Thoracic aorta (tissue), 2 donors: ENCODE measurements at regions not wholly inside any gene's neighbourhood (a gene's known extent, or its start where the extent isn't known, plus 50 kb on each side); places are given as distances from the start of the nearest gene placed in this dataset.
"Not testable (repeated sequence)": the region's sequence is repeated elsewhere in the genome, so short reads cannot be mapped to it uniquely, and the experiment has no call there.

Experiments used
- ATAC-seq: fragments of 150-250 bp; one replicate; pipeline ENCODE4 v1.8.0; 2017; ENCODE audit warnings: low read depth; ENCODE audit not compliant: insufficient number of reproducible peaks, low FRiP score
- DNase-seq: peaks from one replicate; pipeline ENCODE4 v3.0.0-alpha.2; 2020; ENCODE audit warnings: low spot score
- H3K27ac ChIP-seq, 2 donors: fragments of 200-600 bp; sonication (generic); 1 replicate in 1 of 2; 2 replicates in 1 of 2; pipeline ENCODE4 v1.5.1; 2016; ENCODE audit warnings: mild to moderate bottlenecking in 2 of 2, moderate library complexity in 2 of 2
- H3K27me3 ChIP-seq: fragments of 200-600 bp; sonication (generic); replicated peaks from 2 replicates; pipeline ENCODE4 v1.6.0; 2016; ENCODE audit warnings: mild to moderate bottlenecking; ENCODE audit not compliant: insufficient read depth
- H3K36me3 ChIP-seq: fragments of 200-600 bp; sonication (generic); one replicate; pipeline ENCODE4 v1.5.1; 2016
- H3K4me1 ChIP-seq, 2 donors: fragments of 200-600 bp; sonication (generic); 1 replicate in 1 of 2; 2 replicates in 1 of 2; pipeline versions ENCODE4 v1.5.1 to v1.6.0; 2016; ENCODE audit warnings: low read depth in 2 of 2, mild to moderate bottlenecking in 1 of 2; ENCODE audit not compliant: control insufficient read depth in 1 of 2
- H3K4me3 ChIP-seq: fragments of 200-600 bp; sonication (generic); 2 replicates; pipeline ENCODE4 v1.5.1; 2016; ENCODE audit warnings: mild to moderate bottlenecking
- H3K9me3 ChIP-seq: fragments of 200-600 bp; sonication (generic); 2 replicates; pipeline ENCODE4 v1.5.1; 2016
- CTCF ChIP-seq: fragments of 200-600 bp; sonication (generic); IDR thresholded peaks from one replicate; pipeline ENCODE4 v1.5.1; 2019; ENCODE audit warnings: antibody characterized with exemption

- no peak overlapping the region for H3K4me3 ChIP-seq
- no peak overlapping the region for H3K27ac ChIP-seq
- no peak for DNase-seq
- no peak for ATAC-seq
- H3K36me3 ChIP-seq = no peaks in the 10 kb centered on the region
- peaks cover 0 to 2% of the 10 kb centered on the region in 2 donors for H3K4me1 ChIP-seq
- no peaks in the 10 kb centered on the region for H3K9me3 ChIP-seq
- no peaks in the 10 kb centered on the region for H3K27me3 ChIP-seq
- TF ChIP-seq CTCF = no peak
These were observed 101.6 kb downstream of the OTUD1 start for GRCh38 chr10:23540401-23541030.

GRCh38 chr10:23543691-23544380, 105.0 kb downstream of the OTUD1 start:
- TF ChIP-seq CTCF = no peak
- peaks cover 0 to 2% of the 10 kb centered on the region in 2 donors for H3K4me1 ChIP-seq
- no peaks in the 10 kb centered on the region for H3K36me3 ChIP-seq
- DNase-seq (no peak), ATAC-seq (no peak)
- H3K4me3 ChIP-seq = no peak overlapping the region
- H3K27ac ChIP-seq = no peak overlapping the region
- no peaks in the 10 kb centered on the region for H3K9me3 ChIP-seq
- no peaks in the 10 kb centered on the region for H3K27me3 ChIP-seq

GRCh38 chr10:23545866-23546265, 107.0 kb downstream of the OTUD1 start:
- ATAC-seq, DNase-seq, H3K27ac ChIP-seq, H3K9me3 ChIP-seq, H3K4me1 ChIP-seq, H3K36me3 ChIP-seq, H3K27me3 ChIP-seq, H3K4me3 ChIP-seq: not testable (repeated sequence)

GRCh38 chr10:23556727-23557440, 118.0 kb downstream of the OTUD1 start:
- no peaks in the 10 kb centered on the region for H3K27me3 ChIP-seq
- no peak for DNase-seq

GRCh38 chr10:23557777-23558176, 118.9 kb downstream of the OTUD1 start:
- ATAC-seq (no peak), DNase-seq (no peak)
- H3K36me3 ChIP-seq = no peaks in the 10 kb centered on the region
- no peak overlapping the region for H3K27ac ChIP-seq
- no peaks in the 10 kb centered on the region for H3K9me3 ChIP-seq
- TF ChIP-seq CTCF = no peak
- no peaks in the 10 kb centered on the region for H3K27me3 ChIP-seq
- no peaks in the 10 kb centered on the region for H3K4me1 ChIP-seq
- H3K4me3 ChIP-seq = no peak overlapping the region

More at GRCh38 chr10:23556727-23557440, 118.0 kb downstream of the OTUD1 start:
- H3K36me3 ChIP-seq = no peaks in the 10 kb centered on the region
- no peak overlapping the region for H3K4me3 ChIP-seq
- no peak for ATAC-seq
- H3K4me1 ChIP-seq = no peaks in the 10 kb centered on the region
- H3K9me3 ChIP-seq = no peaks in the 10 kb centered on the region
- TF ChIP-seq CTCF = no peak
- no peak overlapping the region for H3K27ac ChIP-seq
